ENCODE measurements at regions not wholly inside any gene's neighbourhood (a gene's known extent, or its start where the extent isn't known, plus 50 kb on each side); places are given as distances from the start of the nearest gene placed in this dataset.

DNA sequence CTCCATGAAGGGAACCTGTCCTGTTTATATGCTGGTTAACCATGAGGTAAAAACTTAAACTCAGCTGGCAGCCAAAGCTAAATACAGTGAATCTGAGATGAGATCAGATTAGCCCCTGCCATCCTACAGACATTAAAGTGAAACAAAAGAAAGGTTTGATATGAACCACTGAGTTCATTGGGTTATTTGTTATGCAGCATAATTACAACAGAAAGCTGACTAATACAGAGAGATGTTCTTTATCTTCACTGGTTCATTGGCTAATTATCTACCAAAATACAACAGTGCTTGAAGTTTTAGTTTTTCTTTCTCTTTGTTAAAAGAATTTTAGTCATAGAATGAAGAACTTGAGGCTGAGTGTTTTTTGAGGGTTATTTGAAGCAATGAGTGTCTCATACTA lies 307.6 kb upstream of the FERMT1 start:
- intact Hi-C loops (cut with micrococcal nuclease) = no loop called here

DNA sequence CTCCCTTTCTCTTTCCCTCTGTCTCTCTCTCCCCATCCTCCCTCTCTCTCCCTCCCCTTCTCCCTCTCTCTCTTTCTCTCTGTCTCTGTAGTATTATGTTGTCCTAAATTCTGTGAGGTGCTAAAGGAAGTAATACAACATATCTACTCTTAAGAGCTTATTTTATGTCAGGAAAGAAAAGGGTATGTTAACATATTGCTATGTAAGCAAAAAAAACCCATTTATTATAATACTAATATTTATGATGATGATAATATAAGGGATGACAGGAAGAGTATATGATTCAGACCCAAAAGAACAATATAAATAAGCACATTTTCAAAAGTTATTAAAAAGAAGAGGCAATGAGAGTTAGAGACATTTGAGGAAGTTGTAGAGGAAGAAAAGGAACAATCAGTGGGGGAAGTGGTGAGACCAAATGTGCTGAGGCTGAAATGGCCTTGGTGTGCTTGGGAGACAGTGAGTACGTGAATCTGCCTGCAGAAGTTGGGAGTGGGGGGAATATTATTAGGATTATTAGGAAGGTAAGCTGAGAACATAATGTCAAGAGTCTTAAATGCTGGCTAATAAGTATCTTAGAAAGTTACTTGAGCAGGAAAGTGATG lies 303.6 kb upstream of the FERMT1 start:
- intact Hi-C loops (cut with micrococcal nuclease) = no loop called here

DNA sequence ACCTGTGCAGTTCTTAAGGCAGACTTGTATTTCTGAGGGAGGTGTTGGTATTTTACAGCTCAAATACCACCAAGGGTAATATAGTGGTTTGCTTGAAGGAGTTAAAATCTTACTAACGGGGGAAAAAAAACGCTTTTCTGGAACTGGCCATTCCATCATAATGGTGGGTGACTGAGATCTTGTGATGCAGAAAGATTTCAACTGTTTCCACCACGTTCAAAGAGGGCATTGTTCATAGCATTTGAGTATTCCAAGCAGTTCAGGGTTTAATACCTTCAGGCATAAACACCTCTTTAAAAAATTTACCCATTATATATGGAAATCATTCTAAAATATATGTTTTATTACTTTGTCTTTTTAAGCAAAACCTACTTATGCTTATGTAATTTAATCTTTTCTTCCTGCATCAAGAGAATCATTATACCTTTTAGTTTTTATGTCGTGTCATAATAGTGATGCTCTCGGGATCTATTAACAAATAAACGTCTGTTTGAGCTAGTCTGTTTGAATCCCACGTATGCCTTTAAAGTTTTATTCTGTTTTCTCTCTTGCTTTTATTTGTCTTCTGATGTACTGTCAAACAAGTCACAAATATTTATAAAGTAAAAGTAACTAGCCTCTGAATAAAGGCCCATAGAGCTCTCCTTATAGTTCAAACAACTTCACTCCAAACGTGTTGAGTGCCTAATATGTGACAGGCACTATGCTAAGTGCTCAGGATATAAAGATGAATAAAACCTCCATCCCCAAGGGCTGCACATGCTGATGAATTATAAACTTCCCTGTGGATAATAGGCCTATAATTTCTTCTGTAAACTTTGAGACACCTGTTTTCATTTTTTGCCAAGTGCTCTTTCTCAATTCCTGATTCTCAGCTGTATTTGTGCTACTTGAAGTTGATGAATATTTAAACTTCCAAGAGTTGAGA lies 298.8 kb upstream of the FERMT1 start:
- intact Hi-C loops (cut with micrococcal nuclease) = no loop called here

DNA sequence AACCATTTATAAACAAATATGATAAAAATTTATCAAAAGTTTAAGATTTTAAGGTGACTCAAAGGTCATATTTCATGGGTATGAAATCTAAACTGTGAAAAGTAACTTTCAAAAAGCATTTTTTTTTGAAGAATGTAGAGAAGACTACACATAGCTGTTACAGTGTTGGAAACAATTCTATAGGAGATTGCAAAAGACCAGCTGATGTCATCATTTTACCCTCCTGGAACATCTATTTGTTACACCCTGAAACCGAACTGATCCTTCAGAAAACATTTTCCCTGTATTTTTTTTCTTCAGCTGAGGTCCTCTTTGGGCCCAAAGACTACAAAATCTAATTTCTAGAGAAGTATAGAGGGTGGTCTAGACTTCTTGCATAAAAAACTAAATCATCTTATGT lies 297.5 kb upstream of the FERMT1 start:
- intact Hi-C loops (cut with micrococcal nuclease) = no loop called here

DNA sequence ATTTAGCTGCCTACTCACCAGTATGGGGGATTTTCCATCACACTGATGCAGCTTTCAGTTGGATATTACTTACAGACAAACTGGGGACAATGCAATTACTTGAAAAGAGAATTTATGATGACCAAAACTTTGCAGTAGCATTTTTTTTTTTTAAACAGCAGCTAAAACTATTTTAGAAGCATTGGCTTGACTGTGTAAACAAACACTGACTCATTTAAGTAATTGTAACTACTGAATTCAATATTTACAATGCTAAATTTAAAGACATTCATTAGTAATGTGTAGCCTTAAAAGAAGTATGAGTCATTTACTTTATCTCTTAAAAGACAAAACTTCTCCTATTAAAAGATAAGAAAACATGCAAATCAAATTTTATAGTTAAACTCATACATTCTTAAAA lies 295.9 kb upstream of the FERMT1 start:
- intact Hi-C loops (cut with micrococcal nuclease) = no loop called here

DNA sequence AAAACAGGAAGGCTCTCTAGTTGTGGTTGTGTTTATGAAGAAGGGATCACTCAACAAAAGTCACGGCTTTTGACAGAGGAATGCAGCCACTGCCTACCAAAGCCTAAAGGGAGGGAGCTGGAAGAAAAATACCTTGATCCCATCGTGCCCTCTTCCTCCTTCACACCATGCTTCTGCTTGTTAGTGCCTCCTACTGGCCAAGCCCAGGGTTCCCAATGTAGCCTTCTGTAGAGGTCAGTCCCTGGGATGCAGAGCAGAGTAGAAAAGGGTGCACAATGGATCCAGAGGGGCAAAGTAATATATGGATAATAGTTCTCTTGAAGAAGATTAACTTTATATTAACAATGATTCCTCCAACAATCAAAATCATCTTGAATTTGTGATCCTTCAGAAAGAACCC lies 293.5 kb upstream of the FERMT1 start:
- intact Hi-C loops (cut with micrococcal nuclease) = no loop called here

DNA sequence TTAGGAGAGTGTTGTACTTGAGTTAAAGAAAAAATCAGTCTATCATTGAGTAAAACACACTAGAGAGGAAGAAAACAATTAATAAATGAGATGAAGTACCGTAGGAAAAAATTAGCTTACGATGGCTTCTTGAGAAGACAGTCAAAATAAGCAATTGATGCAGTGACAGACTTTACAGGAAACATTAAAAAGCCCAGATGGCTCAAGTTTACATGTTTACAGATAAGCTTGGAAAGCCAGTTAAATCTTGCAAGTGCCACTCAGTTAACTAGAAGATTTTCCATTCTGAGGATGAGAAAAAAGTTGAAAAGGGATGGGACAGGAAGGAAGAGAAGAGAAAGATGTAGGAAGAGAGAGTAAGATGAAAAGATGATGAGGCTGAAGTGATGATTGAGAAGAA lies 288.8 kb upstream of the FERMT1 start:
- intact Hi-C loops (cut with micrococcal nuclease) = no loop called here

DNA sequence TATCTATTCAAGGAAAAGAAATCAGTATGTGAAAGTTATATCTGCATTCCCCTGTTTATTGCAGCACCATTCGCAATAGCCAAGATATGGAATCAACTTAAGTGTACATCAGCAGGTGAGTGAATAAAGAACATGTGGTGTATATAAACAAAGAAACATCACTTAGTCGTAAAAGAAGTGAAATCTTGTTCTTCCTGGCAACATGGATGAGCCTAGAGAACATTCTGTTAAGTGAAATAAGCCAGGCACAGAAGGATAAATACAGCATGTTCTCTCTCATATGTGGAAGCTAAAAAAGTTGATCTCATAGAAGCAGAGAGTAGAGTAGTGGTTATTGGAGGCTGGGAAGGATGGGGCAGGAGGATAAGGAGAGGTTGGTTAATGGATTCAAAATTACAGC lies 287.9 kb upstream of the FERMT1 start:
- intact Hi-C loops (cut with micrococcal nuclease) = no loop called here

DNA sequence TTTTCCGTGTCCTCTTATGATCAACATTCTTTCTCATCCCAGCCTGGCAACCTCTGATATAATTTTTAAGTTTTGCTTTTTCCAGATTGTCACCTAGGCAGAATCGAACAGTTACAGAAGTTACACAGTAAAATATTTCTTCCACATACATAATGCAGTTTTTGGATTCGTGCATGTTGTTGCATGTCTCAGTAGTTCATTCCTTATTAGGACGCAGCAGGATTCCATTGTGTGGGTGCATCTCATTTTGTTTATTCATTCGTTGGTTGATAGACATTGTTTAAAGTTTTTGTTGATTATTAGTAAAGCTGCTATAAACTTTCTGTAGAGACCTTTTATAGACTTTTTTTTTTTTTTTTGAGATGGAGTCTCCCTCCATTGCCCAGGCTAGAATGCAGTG lies 284.3 kb upstream of the FERMT1 start:
- intact Hi-C loops (cut with micrococcal nuclease) = no loop called here

DNA sequence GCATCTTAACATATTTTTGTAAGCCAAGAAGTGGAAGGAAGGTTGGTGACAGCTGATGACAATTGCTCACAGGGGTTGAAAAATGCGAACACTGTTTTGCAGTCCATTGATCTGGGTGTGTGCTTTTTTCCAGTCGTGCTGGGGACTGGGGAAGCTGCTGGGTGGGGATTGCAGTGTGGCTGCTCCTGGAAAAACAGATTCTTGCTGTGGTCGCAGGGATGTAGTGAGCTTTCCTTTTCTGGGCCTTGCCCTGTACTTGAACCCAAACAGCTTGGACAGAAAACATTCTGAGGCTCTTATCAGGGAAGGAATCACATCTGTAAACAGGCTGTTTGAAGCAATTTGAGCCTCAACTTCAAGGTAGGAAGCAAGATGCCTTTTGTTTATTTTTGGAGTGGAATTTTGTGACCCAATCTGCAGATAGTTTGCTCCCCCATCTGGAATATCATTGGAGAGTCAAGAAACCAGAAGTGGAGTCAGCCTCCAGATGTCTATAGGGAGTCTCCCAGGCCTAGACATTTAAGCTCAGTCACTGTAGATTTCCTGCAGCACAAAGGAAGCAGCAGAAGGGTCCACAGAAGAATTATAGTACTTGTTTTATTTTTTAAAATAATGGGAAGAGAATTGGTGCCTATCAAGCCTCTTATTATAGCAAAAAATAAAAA lies 279.2 kb upstream of the FERMT1 start:
- intact Hi-C loops (cut with micrococcal nuclease) = no loop called here

DNA sequence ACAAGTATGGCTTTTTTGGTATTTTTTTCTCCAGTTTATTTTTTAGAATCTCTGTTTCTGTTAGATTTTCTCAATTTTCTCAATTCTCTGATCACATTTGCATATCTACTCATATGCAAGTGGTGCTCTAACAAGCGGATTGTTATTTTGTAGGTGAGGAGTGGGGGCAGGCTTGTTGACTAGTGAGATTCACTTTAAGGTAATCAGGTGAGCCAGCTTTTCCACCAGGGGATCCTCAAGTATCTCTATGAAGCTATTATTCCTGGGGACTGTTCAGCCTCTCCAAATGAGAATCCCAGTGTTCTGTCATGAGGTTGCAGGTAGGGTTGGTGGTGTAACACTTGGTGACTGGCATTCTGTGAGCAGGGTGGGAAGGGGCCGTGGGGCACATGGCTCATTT lies 274.3 kb upstream of the FERMT1 start:
- intact Hi-C loops (cut with micrococcal nuclease) = no loop called here

DNA sequence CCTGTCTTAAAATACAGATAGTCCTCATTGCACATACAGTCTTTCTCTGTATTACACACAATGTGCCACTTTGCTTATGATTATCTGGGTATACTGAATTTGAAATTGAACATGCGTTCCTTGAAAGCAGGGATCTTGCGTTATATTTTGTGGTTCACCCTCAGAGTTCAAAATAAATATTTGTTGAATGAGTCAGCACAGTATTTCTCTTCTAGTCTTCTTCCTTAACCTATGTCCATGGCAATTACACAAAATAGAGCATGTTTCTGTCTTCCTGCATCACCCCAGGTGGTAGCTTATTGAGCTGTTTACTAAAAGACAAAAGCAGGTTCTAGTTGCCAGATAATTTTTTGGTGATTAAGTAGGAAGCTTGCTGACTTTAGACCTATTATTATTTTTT lies 272.9 kb upstream of the FERMT1 start:
- intact Hi-C loops (cut with micrococcal nuclease) = no loop called here

DNA sequence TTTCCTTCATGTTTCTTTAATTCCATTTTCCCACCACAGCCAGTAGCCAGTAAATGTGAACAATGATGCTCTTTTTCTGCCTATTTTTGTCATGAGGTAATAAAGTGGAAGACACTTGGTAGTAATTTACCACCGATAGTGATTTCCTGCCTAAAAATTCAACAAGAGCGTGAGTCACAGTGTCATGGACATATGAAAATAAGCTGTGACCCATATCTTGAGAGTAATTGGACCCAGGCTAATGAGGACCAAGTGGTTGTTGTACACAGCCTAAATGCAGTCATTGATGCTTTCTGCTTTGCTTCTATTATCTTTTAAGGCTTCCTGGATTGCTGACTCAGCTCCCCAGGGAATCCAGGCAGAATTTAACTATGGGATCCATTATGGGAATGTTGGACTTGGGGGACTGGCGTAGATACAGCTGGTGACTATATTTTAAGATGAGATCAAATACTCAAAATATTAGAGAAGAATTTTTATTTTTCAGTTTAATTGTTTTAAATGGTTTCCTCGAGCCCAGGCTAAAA lies 265.9 kb upstream of the FERMT1 start:
- intact Hi-C loops (cut with micrococcal nuclease) = no loop called here

DNA sequence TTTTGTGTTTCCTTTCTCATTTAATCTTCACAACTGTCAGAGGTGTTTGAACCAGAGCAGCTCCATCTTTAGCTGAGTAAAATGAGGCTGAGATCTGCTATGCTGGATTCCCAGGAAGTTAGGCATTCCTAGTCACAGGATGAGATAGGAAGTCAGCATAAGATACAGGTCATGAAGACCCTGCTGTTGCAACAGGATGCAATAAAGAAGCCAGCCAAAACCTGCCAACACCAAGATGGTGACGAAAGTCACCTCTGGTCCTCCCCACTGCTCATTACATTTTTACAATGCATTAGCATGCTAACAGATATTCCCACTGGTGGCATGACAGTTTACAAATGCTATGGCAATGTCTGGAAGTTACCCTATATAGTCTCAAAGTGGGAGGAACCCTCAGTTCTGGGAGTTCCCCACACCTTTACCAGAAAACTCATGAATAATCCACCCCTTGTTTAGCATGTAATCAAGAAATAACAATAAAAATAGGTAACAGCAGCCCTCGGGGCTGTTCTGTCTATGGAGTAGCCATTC lies 262.2 kb upstream of the FERMT1 start:
- intact Hi-C loops (cut with micrococcal nuclease) = no loop called here

DNA sequence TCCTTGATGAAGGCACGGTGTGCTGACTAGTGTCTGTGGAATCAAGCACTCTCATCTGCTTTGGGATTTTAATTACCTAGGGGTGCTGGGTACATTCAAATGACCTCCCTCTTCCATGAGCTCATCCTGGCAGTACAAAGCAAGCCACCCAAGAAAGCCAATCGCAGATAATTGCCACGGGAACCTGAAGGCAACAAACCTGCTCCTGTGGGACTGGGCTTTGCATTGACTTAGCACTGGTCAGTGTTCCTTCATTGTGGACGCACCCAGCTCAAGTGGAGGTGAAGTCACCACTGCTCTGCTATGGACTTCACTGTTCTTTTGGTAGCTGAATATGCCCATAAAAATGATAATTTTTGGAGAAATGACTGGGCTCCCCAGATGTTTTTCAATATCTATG lies 261.6 kb upstream of the FERMT1 start:
- intact Hi-C loops (cut with micrococcal nuclease) = no loop called here

DNA sequence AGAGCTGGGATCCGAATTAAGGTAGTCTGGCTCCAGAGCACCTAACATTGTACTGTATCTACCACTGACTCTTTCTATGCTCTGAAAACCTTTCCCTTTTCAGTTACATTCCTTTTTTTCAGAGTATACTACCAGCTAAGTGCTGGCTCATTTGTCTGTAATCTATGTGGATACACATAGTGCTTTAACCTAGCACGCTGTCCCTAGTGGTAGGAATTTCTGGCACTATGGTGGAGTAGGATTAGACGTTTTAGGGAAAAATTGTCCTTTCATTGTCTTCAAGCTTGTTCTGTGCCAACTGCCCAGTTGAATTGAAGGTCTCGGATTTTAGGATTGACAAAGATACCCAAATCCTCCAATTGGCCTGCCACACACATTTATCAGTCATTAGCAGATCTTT lies 259.1 kb upstream of the FERMT1 start:
- intact Hi-C loops (cut with micrococcal nuclease) = no loop called here

DNA sequence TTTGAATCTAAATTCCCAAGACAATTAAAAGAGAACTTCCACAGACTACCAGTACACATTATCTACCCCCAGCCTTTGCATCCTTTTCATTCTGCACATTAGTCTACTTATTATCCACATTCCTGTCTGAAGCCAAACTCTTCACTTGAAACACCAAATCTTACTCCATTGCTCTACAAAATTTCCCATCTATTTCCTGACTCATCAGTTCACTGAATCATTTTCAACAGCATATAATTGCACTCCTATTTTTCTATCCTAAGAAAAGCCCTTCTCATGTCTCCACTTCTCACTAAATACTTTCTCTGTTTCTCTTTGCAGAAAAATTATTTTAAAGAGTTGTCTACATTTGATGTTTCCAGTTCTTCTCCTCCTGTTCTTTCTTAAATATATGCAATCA lies 239.4 kb upstream of the FERMT1 start:
- intact Hi-C loops (cut with micrococcal nuclease) = no loop called here

DNA sequence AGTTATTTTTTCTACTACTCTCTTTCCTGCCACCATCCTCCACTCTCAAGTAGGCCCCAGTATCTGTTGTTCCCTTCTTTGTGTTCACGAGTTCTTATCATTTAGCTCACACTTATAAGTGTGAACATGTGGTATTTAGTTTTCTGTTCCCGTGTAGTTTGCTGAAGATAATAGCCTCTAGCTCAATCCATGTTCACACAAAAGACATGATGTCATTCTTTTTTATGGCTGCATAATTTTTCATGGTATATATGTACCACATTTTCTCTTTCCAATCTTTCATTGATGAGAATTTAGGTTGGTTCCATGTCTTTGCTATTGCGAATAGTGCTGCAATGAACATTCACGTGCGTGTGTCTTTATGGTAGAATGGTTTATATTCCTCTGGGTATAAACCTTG lies 237.9 kb upstream of the FERMT1 start:
- intact Hi-C loops (cut with micrococcal nuclease) = no loop called here

DNA sequence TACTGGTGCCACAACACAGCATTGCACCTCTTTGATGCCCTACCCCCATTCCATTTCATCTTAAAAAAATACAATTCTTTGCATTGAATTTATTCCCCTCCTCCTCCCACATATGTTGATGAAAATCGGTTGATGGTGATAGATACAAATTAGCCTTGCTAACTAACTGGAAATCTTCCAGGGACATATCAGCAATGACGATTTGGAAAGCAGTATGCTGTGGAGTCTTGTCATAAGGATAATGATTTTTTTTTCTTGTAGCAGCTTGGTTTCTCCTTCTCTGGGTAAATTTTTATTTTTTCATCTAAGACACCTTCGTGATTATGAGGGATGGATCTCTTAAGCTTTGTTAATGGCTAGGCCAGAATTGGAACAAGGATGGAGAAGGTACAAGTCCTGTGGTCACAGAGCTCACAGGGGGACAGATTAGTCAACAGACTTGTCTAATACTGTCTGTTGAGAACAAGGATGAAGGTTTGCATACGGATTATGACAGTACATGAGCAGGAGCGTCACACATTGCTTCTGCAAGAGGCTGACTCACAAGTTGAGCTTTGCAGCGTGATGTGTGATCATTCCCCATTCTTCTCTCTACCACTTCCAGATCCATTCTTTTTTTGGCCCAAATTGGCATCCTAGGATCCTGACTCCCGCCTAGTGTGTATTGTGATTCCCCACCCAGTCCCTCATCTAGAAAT lies 233.1 kb upstream of the FERMT1 start:
- intact Hi-C loops (cut with micrococcal nuclease) = no loop called here

DNA sequence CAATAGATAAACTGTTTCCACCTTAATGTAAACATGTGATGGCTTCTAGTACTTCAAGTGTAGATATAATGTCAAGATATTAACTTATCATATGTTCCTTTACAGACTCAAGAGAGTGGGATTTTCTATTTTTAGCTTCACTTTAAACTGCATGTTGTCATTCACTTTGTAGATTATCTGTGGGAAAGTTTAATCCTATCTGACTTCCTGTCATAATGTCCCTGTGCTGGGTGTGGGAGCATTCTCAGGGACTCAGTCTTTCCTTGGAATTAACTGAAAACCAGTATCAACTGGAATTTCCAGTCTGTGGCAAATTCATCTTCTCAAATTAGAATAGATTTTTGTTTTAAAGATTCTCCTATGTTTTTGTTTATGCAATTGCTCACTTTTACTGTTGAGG lies 226.1 kb upstream of the FERMT1 start:
- intact Hi-C loops (cut with micrococcal nuclease) = no loop called here

DNA sequence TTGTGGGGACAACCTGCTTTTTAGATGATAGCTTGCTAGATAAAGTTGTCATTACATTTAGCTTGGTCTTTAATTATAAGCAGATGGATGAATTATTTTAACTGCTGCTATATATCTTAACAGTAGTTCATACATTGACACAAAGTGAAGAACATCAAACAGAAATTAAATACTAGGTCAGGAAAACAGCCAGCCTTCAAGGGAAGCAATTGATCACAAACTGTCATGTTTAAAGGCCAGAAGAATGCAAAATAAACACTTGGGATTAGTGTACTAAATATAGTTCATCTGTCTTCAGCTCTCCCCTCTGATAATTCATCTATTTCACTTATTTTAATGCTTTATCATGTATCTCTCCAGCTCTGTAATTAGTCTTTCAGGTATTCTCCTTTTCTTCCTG lies 225.1 kb upstream of the FERMT1 start:
- intact Hi-C loops (cut with micrococcal nuclease) = no loop called here
